CD4-positive, alpha-beta T cell (primary cell): ENCODE measurements at regions not wholly inside any gene's neighbourhood (a gene's known extent, or its start where the extent isn't known, plus 50 kb on each side); places are given as distances from the start of the nearest gene placed in this dataset.

Experiments
- ATAC-seq: fragments of 200-7000 bp; cut with Tn5 transposase; one replicate; pipeline ENCODE4 v1.10.0; 2022; ENCODE audit warnings: mild to moderate bottlenecking; ENCODE audit not compliant: poor library complexity
- CTCF ChIA-PET: fragments of 350-600 bp; sonication (Branson Sonifier 250); formaldehyde crosslinking; loops from one replicate; lab custom pipeline; 2021; ENCODE audit warnings: antibody characterized with exemption, inconsistent platforms; lab: Charles Lee
- POLR2A ChIA-PET: fragments of 350-600 bp; sonication (Branson Sonifier 250); formaldehyde crosslinking; loops from one replicate; lab custom pipeline; 2021; ENCODE audit warnings: antibody characterized with exemption, inconsistent platforms; lab: Charles Lee
- DNase-seq, 14 experiments: peaks; one replicate each; pipeline ENCODE4 v3.0.0-alpha.2; 2013 to 2020; ENCODE audit warnings: mixed read lengths in 2 of 14
- H3K27ac ChIP-seq, 2 donors: one replicate each; pipeline versions ENCODE4 v1.5.1 to v1.7.0; 2013; ENCODE audit warnings: low read length in 2 of 2, low read depth in 1 of 2, mild to moderate bottlenecking in 1 of 2
- H3K27me3 ChIP-seq, 2 experiments: 1 replicate in 1 of 2; 2 replicates in 1 of 2; pipeline versions ENCODE4 v1.6.1 to v1.7.0; 2013; ENCODE audit warnings: low read length in 2 of 2, control low read depth in 1 of 2, mild to moderate bottlenecking in 1 of 2, moderate library complexity in 1 of 2; ENCODE audit not compliant: insufficient read depth in 2 of 2, control insufficient read depth in 1 of 2
- H3K36me3 ChIP-seq: one replicate; pipeline ENCODE4 v1.6.1; 2013; ENCODE audit warnings: low read length, control low read depth; ENCODE audit not compliant: insufficient read depth
- H3K4me1 ChIP-seq: one replicate; pipeline ENCODE4 v1.6.1; 2013; ENCODE audit warnings: low read length, control low read depth; ENCODE audit not compliant: insufficient read depth
- H3K4me3 ChIP-seq: one replicate; pipeline ENCODE4 v1.5.1; 2013; ENCODE audit warnings: mild to moderate bottlenecking, low read length, moderate library complexity
- H3K9me3 ChIP-seq, 2 experiments: 1 replicate in 1 of 2; 2 replicates in 1 of 2; pipeline versions ENCODE4 v1.6.1 to v1.7.0; 2013; ENCODE audit warnings: low read length in 2 of 2, mild to moderate bottlenecking in 2 of 2, control low read depth in 1 of 2, moderate library complexity in 1 of 2; ENCODE audit not compliant: control insufficient read depth in 1 of 2, insufficient read depth in 1 of 2
- H3K27ac Mint-ChIP-seq: one replicate; pipeline ENCODE4 v1.8.0; 2020; ENCODE audit warnings: mixed read lengths
- H3K27me3 Mint-ChIP-seq: one replicate; pipeline ENCODE4 v1.8.0; 2021; ENCODE audit warnings: mixed read lengths
- H3K36me3 Mint-ChIP-seq: one replicate; pipeline ENCODE4 v1.8.0; 2021; ENCODE audit warnings: low read depth, mixed read lengths
- H3K4me1 Mint-ChIP-seq: one replicate; pipeline ENCODE4 v1.8.0; 2021; ENCODE audit warnings: low read depth, mixed read lengths
- H3K4me3 Mint-ChIP-seq: one replicate; pipeline ENCODE4 v1.8.0; 2020; ENCODE audit warnings: mild to moderate bottlenecking, mixed read lengths
- H3K9me3 Mint-ChIP-seq: one replicate; pipeline ENCODE4 v1.8.0; 2020; ENCODE audit warnings: mixed read lengths
- CTCF ChIP-seq: fragments of 200-600 bp; IDR thresholded peaks from one replicate; pipeline ENCODE4 v1.8.0; 2022; ENCODE audit warnings: antibody characterized with exemption, mild to moderate bottlenecking
- intact Hi-C, 2 experiments: fragments of 100-400 bp; cut with DNase I in 1 of 2; cut with micrococcal nuclease in 1 of 2; formaldehyde crosslinking; loops; one replicate each; pipeline versions ENCODE4 v1.15.1 to v1.9.0; 2023 to 2025; cut with DNase I, micrococcal nuclease

- H3K36me3 ChIP-seq = no peaks in the 10 kb centered on the region
- no peak overlapping the region for H3K4me3 Mint-ChIP-seq
- POLR2A ChIA-PET = no interaction called here
- no peak for TF ChIP-seq CTCF
- CTCF ChIA-PET = no interaction called here
- no peaks in the 10 kb centered on the region for H3K9me3 Mint-ChIP-seq
- ATAC-seq (no peak), DNase-seq (no peak)
- H3K27ac Mint-ChIP-seq = no peak overlapping the region
- no peak overlapping the region for H3K27ac ChIP-seq
- no peaks in the 10 kb centered on the region for H3K4me1 ChIP-seq
- H3K27me3 ChIP-seq = peaks cover 0 to 2% of the 10 kb centered on the region in 2 experiments
- H3K4me1 Mint-ChIP-seq = no peaks in the 10 kb centered on the region
- intact Hi-C loops = no loop called here
- H3K27me3 Mint-ChIP-seq = peaks cover 14% of the 10 kb centered on the region
- peaks cover 0 to 6% of the 10 kb centered on the region in 2 experiments for H3K9me3 ChIP-seq
- H3K36me3 Mint-ChIP-seq = no peaks in the 10 kb centered on the region
- no peak overlapping the region for H3K4me3 ChIP-seq
Observed at GRCh38 chr1:29959356-29959755, 723.0 kb downstream of the PTPRU start.

- H3K4me1 ChIP-seq = no peaks in the 10 kb centered on the region
- intact Hi-C loops = no loop called here
- ATAC-seq (no peak), DNase-seq (no peak)
- CTCF ChIA-PET = no interaction called here
- no peaks in the 10 kb centered on the region for H3K4me1 Mint-ChIP-seq
- H3K36me3 ChIP-seq = no peaks in the 10 kb centered on the region
- H3K27me3 Mint-ChIP-seq = peaks cover 21% of the 10 kb centered on the region
- no peak for TF ChIP-seq CTCF
- no peaks in the 10 kb centered on the region for H3K9me3 Mint-ChIP-seq
- POLR2A ChIA-PET = no interaction called here
- H3K27ac ChIP-seq = no peak overlapping the region
- peaks cover 0 to 6% of the 10 kb centered on the region in 2 experiments for H3K9me3 ChIP-seq
- H3K4me3 ChIP-seq = no peak overlapping the region
- no peak overlapping the region for H3K4me3 Mint-ChIP-seq
- H3K36me3 Mint-ChIP-seq = no peaks in the 10 kb centered on the region
- H3K27me3 ChIP-seq = peaks cover 0 to 5% of the 10 kb centered on the region in 2 experiments
- H3K27ac Mint-ChIP-seq = no peak overlapping the region
Observed at GRCh38 chr1:29958271-29958670, 721.9 kb downstream of the PTPRU start.

- TF ChIP-seq CTCF = no peak
- CTCF ChIA-PET = no interaction called here
- Mint-ChIP-seq H3K27me3 (peaks cover 20% of the 10 kb centered on the region), H3K36me3 (no peaks in the 10 kb centered on the region), H3K4me1 (no peaks in the 10 kb centered on the region), H3K9me3 (no peaks in the 10 kb centered on the region), H3K4me3 (no peak overlapping the region), H3K27ac (no peak overlapping the region)
- Histone ChIP-seq H3K27me3 (peaks cover 6 to 7% of the 10 kb centered on the region in 2 experiments), H3K9me3 (peaks cover 0 to 6% of the 10 kb centered on the region in 2 experiments), H3K27ac (no peak overlapping the region), H3K4me3 (no peak overlapping the region), H3K36me3 (no peaks in the 10 kb centered on the region), H3K4me1 (no peaks in the 10 kb centered on the region)
- DNase-seq = no peak
- ATAC-seq = no peak
- POLR2A ChIA-PET = no interaction called here
- intact Hi-C loops = no loop called here
Observed at GRCh38 chr1:29956349-29957030, 720.2 kb downstream of the PTPRU start.
